GM12872 (cell line): ENCODE measurements at regions not wholly inside any gene's neighbourhood (a gene's known extent, or its start where the extent isn't known, plus 50 kb on each side); places are given as distances from the start of the nearest gene placed in this dataset.

Source experiments
- CTCF ChIP-seq: IDR thresholded peaks from 3 replicates; pipeline ENCODE4 v1.5.1; 2011; ENCODE audit warnings: low read depth, mild to moderate bottlenecking, low read length, moderate library complexity; ENCODE audit not compliant: insufficient read depth

- no peak for TF ChIP-seq CTCF
These were observed 58.1 kb upstream of the SLC25A36 start for GRCh38 chr3:140883428-140884040.
